Endothelial cell of umbilical vein (primary cell): ENCODE measurements at regions not wholly inside any gene's neighbourhood (a gene's known extent, or its start where the extent isn't known, plus 50 kb on each side); places are given as distances from the start of the nearest gene placed in this dataset.

Source experiments
- BruUV-seq: library from RNA; stranded (reverse); fragments of 400-500 nt; replicated peaks from 2 replicates; lab custom pipeline; 2021; lab: Mats Ljungman, UMichigan
- CTCF ChIA-PET: fragments of 300-600, 350-600 bp; sonication (Branson Sonifier 250); formaldehyde crosslinking; loops from one replicate; lab custom pipeline; 2021; ENCODE audit warnings: antibody characterized with exemption, inconsistent platforms; lab: Charles Lee
- POLR2A ChIA-PET: fragments of 300-600, 350-600 bp; sonication (Branson Sonifier 250); formaldehyde crosslinking; loops from one replicate; lab custom pipeline; 2021; ENCODE audit warnings: antibody characterized with exemption, inconsistent platforms; lab: Charles Lee
- DNase-seq: peaks from one replicate; pipeline ENCODE4 v3.0.0-alpha.2; 2011; ENCODE audit warnings: low read depth, low spot score
- FAIRE-seq: peaks from 2 replicates; lab custom pipeline; 2011; peaks lifted over from hg19 to GRCh38; lab: Jason Lieb, UNC
- H2AFZ ChIP-seq: 2 replicates; pipeline ENCODE4 v1.6.0; 2012; ENCODE audit warnings: low read depth, low read length, control low read depth, inconsistent platforms
- H3K27ac ChIP-seq: 2 replicates; pipeline ENCODE4 v1.5.1; 2011; ENCODE audit warnings: low read depth, mild to moderate bottlenecking, control low read depth, low read length, moderate library complexity; ENCODE audit not compliant: insufficient read depth
- H3K27me3 ChIP-seq, 2 experiments: 2 replicates each; pipeline versions ENCODE4 v1.6.0 to v1.6.1; 2011; ENCODE audit warnings: low read length in 2 of 2, mixed read lengths in 1 of 2; ENCODE audit not compliant: control insufficient read depth in 2 of 2, insufficient read depth in 2 of 2
- H3K36me3 ChIP-seq, 2 experiments: 2 replicates in 1 of 2; 3 replicates in 1 of 2; pipeline ENCODE4 v1.5.1; 2011; ENCODE audit warnings: low read length in 2 of 2, mild to moderate bottlenecking in 1 of 2, moderate library complexity in 1 of 2; ENCODE audit not compliant: control insufficient read depth in 2 of 2, insufficient read depth in 2 of 2; ENCODE audit errors: extremely low read depth in 1 of 2
- H3K4me1 ChIP-seq: 3 replicates; pipeline ENCODE4 v1.5.1; 2011; ENCODE audit warnings: mild to moderate bottlenecking, low read length; ENCODE audit not compliant: control insufficient read depth, insufficient read depth; ENCODE audit errors: extremely low read depth
- H3K4me2 ChIP-seq: 2 replicates; pipeline ENCODE4 v1.6.1; 2011; ENCODE audit warnings: low read length, control low read depth, mixed read lengths; ENCODE audit not compliant: insufficient read depth
- H3K4me3 ChIP-seq, 3 experiments: fragments of 200-600 bp in 1 of 3; sonication (generic), shearing (Covaris generic) in 1 of 3; replicated peaks in 1 of 3; 2 replicates each; pipeline ENCODE4 v1.5.1; 2011 to 2016; ENCODE audit warnings: control low read depth in 3 of 3, low read length in 3 of 3, mild to moderate bottlenecking in 2 of 3, inconsistent platforms in 1 of 3, low read depth in 1 of 3, moderate library complexity in 1 of 3; ENCODE audit not compliant: insufficient read depth in 1 of 3
- H3K79me2 ChIP-seq: 2 replicates; pipeline ENCODE4 v1.6.0; 2012; ENCODE audit warnings: low read length, inconsistent platforms; ENCODE audit not compliant: control insufficient read depth, insufficient read depth
- H3K9ac ChIP-seq: replicated peaks from 2 replicates; pipeline ENCODE3; 2011; ENCODE audit warnings: low read length, control low read depth; ENCODE audit not compliant: insufficient read depth; ENCODE audit errors: extremely low read depth
- H3K9me1 ChIP-seq: replicated peaks from 3 replicates; pipeline ENCODE4 v1.6.0; 2011; ENCODE audit warnings: mild to moderate bottlenecking, low read length; ENCODE audit not compliant: control insufficient read depth, insufficient read depth; ENCODE audit errors: extremely low read depth
- H3K9me3 ChIP-seq: replicated peaks from 2 replicates; pipeline ENCODE4 v1.5.1; 2012; ENCODE audit warnings: low read length, inconsistent platforms; ENCODE audit not compliant: control insufficient read depth, insufficient read depth
- H4K20me1 ChIP-seq: replicated peaks from 2 replicates; pipeline ENCODE3; 2011; ENCODE audit warnings: mild to moderate bottlenecking, low read length; ENCODE audit not compliant: control insufficient read depth, insufficient read depth; ENCODE audit errors: extremely low read depth
- CTCF ChIP-seq, 2 donors: IDR thresholded peaks; 1 replicate in 1 of 2; 2 replicates in 1 of 2; pipeline ENCODE4 v1.5.1; 2011; ENCODE audit warnings: low read length in 2 of 2, mild to moderate bottlenecking in 2 of 2, moderate library complexity in 2 of 2, control low read depth in 1 of 2, inconsistent platforms in 1 of 2, low read depth in 1 of 2; ENCODE audit not compliant: insufficient read depth in 1 of 2; ENCODE audit errors: extremely low read depth in 1 of 2
- EZH2 ChIP-seq: IDR thresholded peaks from 2 replicates; pipeline ENCODE4 v1.6.1; 2012; ENCODE audit warnings: borderline replicate concordance, low read depth, mild to moderate bottlenecking, moderate library complexity, low read length, inconsistent platforms; ENCODE audit not compliant: severe bottlenecking
- FOS ChIP-seq: IDR thresholded peaks from 2 replicates; pipeline ENCODE4 v1.6.1; 2011; ENCODE audit warnings: mild to moderate bottlenecking, low read length, moderate library complexity, borderline replicate concordance; ENCODE audit not compliant: insufficient read depth
- GATA2 ChIP-seq: IDR thresholded peaks from 2 replicates; pipeline ENCODE4 v1.7.0; 2011; ENCODE audit warnings: low read depth, mild to moderate bottlenecking, moderate library complexity, mixed read lengths, low read length; ENCODE audit not compliant: insufficient read length, insufficient read depth
- JUN ChIP-seq: IDR thresholded peaks from 2 replicates; pipeline ENCODE4 v1.6.1; 2011; ENCODE audit warnings: borderline replicate concordance, low read depth; ENCODE audit not compliant: insufficient read length, insufficient read depth
- MAX ChIP-seq: IDR thresholded peaks from 2 replicates; pipeline ENCODE4 v1.6.1; 2011; ENCODE audit not compliant: insufficient read depth, insufficient read length
- MYC ChIP-seq: IDR thresholded peaks from one replicate; pipeline ENCODE4 v1.6.1; 2011; ENCODE audit warnings: mild to moderate bottlenecking, low read depth, low read length
- POLR2A ChIP-seq: IDR thresholded peaks from 2 replicates; pipeline ENCODE4 v1.6.1; 2012; ENCODE audit warnings: low read depth, mild to moderate bottlenecking, control low read depth, low read length
- POLR2AphosphoS5 ChIP-seq: IDR thresholded peaks from 2 replicates; pipeline ENCODE4 v1.6.1; 2012; ENCODE audit warnings: low read depth, mild to moderate bottlenecking, control low read depth, low read length, moderate library complexity; ENCODE audit not compliant: insufficient read depth
- dilution Hi-C: fragments of 300-500 bp; cut with MboI; formaldehyde crosslinking; loops from one replicate; pipeline ENCODE4 v1.15.0; 2019; ENCODE audit warnings: low sequenced_read_pairs; ENCODE audit not compliant: extremely low pct_ligation_motif_present
- intact Hi-C: fragments of 100-400 bp; cut with micrococcal nuclease; formaldehyde crosslinking; loops from one replicate; pipeline ENCODE4 v1.10.0; 2022

GRCh38 chr2:146124741-146125140 lies 1604.8 kb upstream of the ZEB2 start:
- FAIRE-seq (no peak), DNase-seq (no peak)
- no peak overlapping the region for H3K27ac ChIP-seq
- H3K9me1 ChIP-seq: no peaks in the 10 kb centered on the region
- H3K4me2 ChIP-seq: no peak overlapping the region
- no peaks in the 10 kb centered on the region for H4K20me1 ChIP-seq
- POLR2A ChIA-PET: no interaction called here
- CTCF ChIA-PET: interaction anchor here (1.3 kb wide), 1 partner anchor 15 kb away, joined by 3 read pairs; no protein-coding TSS in a partner anchor
- TF ChIP-seq JUN: no peak
- TF ChIP-seq POLR2A: no peak
- TF ChIP-seq MAX: no peak
- TF ChIP-seq POLR2AphosphoS5: no peak
- TF ChIP-seq MYC: no peak
- no peak for TF ChIP-seq FOS
- TF ChIP-seq CTCF (IDR thresholded peaks at IDR 0.05; ENCODE audit: extremely low read depth in 1 of 2, insufficient read depth in 1 of 2, low read depth in 1 of 2, low read length in 2 of 2): no peak
- no peak for TF ChIP-seq GATA2
- TF ChIP-seq EZH2: no peak
- H3K9me3 ChIP-seq: no peaks in the 10 kb centered on the region
- H3K79me2 ChIP-seq: no peaks in the 10 kb centered on the region
- no peak overlapping the region for H3K9ac ChIP-seq
- H3K36me3 ChIP-seq: no peaks in the 10 kb centered on the region
- no peaks in the 10 kb centered on the region for H3K4me1 ChIP-seq
- intact Hi-C loops: no loop called here
- H2AFZ ChIP-seq: no peak overlapping the region
- no TSS peak for BruUV-seq
- dilution Hi-C loops: no loop called here
- H3K4me3 ChIP-seq: no peak overlapping the region
- H3K27me3 ChIP-seq: no peaks in the 10 kb centered on the region
